WI38 (cell line): ENCODE measurements at regions not wholly inside any gene's neighbourhood (a gene's known extent, or its start where the extent isn't known, plus 50 kb on each side); places are given as distances from the start of the nearest gene placed in this dataset.

Experiments
- H3K4me3 ChIP-seq: 2 replicates; pipeline ENCODE4 v1.5.1; 2011; ENCODE audit warnings: low read depth, mild to moderate bottlenecking, control low read depth, low read length
- TF ChIP-seq, protein P1 (sequence below): IDR thresholded peaks from 2 replicates; pipeline ENCODE4 v1.5.1; 2012; ENCODE audit warnings: low read depth, mild to moderate bottlenecking, control low read depth, low read length

DNA sequence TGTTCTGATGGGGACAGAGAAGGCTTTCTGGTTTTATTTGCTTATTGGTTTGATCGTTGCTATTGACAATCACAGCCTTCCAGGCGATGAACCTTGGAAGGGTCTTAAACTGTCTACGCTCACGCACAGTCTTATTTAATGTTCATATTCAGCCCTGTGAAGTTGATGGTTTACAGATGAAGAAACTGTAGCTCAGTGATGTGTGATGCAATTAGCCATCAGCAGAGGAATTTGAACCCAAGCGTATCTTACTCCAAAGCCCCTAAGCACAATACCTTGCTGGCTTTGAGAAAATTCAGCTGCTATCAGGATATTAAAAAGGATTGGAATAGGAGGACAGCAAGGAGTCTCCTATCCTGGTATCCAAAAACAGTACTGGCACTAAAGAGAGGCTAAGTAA is 77.1 kb upstream of the CALM2 start:
- TF ChIP-seq, protein P1, sequence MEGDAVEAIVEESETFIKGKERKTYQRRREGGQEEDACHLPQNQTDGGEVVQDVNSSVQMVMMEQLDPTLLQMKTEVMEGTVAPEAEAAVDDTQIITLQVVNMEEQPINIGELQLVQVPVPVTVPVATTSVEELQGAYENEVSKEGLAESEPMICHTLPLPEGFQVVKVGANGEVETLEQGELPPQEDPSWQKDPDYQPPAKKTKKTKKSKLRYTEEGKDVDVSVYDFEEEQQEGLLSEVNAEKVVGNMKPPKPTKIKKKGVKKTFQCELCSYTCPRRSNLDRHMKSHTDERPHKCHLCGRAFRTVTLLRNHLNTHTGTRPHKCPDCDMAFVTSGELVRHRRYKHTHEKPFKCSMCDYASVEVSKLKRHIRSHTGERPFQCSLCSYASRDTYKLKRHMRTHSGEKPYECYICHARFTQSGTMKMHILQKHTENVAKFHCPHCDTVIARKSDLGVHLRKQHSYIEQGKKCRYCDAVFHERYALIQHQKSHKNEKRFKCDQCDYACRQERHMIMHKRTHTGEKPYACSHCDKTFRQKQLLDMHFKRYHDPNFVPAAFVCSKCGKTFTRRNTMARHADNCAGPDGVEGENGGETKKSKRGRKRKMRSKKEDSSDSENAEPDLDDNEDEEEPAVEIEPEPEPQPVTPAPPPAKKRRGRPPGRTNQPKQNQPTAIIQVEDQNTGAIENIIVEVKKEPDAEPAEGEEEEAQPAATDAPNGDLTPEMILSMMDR = no peak
- H3K4me3 ChIP-seq = no peak overlapping the region

DNA sequence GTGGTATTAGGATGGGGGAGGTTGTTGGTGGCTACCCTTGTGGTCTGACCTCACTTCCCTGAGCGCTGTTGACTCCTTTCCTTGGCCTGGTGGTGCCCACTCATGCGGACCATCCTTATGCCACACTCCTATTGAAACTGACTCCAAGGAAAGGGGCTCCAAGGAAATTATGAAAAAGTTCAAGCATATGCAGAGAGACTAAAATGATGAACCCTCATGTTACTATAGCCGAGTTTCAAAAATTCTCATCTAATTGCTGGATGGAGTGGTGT is 75.0 kb upstream of the CALM2 start:
- TF ChIP-seq, protein P1 = no peak
- no peak overlapping the region for H3K4me3 ChIP-seq

DNA sequence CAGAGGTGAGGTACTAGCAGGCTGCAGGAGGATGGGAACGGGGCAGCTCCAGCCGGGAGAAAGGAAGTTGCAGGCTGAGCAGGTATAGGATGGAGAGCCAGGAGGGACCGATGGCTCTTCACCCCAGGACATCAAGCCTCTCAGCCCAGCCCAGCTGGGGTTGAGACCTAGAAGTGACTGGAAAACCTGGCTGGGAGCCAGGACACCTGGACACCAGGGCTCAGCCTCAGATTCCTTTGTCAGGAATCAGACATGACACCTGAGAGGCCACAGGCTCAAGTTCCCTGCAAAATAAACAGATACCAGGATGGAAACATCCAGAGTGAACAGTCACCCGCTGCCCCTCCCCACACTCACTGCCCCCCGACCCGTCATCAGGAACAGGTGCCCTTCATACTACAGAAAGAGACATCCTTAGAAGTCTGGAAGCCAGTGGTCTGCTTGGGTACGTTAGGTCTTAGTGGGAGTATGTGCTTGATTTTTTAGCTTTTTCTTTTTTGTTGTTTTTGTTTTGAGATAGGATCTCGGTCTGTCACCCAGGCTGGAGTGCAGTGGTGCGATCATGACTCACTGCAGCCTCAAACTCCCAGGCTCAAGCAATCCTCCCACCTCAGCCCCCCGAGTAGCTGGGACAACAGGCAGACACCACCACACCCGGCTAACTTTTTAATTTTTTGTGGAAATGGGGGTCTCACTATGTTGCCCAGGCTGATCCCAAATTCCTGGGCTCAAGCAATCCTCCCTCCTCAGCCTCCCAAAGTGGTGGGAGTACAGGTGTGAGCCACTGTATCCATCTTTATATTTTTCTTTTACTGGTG is 74.5 kb upstream of the CALM2 start:
- TF ChIP-seq, protein P1 = no peak
- H3K4me3 ChIP-seq = no peak overlapping the region

DNA sequence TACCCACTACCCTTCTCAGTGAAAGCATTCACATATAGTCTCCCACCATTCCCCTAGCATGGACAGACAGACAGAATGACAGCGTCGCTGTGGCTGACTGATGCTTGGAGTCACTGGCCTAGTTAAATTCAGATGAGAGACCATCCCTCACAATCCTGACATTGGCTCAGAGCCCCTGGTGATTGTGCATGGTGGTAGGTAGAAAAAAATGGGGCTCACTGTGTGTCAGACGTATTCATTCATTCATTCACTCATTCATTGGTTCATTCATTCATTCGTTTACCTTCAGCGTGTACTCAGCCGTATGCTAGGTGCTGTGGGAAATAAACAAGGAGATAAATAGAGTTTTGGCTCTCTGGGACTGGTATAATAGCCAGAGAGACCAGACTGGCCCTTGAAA is 73.6 kb upstream of the CALM2 start:
- no peak overlapping the region for H3K4me3 ChIP-seq
- TF ChIP-seq, protein P1 = no peak

DNA sequence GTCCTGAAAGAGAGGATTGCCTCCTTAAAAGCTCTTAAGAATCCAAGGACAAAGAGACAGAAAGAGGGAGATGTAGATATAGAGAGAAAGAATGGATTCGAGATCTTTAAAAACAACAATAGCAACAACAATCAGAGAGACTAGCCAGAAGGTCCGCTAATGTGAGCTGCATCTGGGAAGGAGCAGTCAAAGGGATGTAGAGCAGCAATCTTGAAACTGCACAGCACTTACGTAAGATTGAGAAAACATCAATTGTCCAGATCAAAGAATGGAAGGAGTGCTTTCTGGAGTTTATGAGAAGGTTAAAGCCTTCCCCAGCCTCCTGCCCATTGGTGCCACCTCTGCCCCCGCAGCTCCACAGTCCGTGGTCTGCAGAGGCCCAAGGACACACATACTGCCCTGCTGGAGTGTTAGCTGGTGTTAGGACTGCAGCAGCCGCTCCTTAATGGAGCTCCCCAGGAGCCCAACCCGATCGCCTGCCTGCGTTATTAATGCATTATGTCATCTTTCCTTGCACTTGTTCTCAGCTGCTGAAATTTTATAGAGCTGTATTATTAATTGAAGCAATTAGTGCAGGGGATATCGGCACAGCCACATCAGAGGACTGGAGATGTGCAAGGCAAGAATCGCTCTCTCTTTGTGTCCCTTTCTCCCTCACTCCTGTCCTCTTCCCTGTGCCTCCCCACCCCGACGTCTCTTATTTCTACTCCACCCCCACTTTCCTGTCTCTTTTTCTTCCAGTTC is 73.0 kb upstream of the CALM2 start:
- TF ChIP-seq, protein P1 = no peak
- H3K4me3 ChIP-seq = no peak overlapping the region

DNA sequence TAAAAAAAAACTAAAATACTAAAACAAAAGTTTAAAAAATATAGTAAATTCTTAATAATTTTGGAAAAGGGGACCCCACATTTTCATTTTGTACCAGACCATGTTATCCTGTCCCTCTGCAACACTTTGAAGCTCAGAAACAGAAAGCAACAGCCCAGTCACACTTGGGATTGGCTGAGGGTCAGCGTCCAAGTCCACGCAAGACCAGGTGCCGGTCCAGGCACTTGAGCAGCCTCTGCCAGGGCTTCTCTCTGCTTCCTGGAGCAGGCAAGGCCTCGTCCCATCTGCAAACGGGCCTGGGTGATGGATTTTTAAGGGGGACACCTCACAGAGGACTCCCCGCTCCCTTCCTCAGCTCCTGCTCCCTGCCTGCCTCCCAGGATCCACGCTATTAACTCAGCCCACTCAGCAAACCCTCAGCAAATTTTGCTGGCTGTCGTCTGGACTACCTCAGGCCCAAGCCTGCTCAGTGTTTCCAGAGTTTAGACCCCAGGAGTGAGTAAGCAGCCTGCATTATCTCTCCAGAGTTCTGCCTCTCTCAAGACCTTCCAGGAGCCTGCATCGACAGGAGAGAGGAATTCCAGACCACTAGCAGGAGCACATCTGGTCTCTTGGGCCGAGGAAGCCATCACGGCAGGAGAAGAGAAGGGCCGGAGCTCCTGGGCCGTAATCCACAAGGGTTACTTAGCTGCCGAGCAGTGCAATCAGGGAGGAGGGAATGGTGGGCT is 67.4 kb upstream of the CALM2 start:
- TF ChIP-seq, protein P1 = no peak
- H3K4me3 ChIP-seq = no peak overlapping the region

DNA sequence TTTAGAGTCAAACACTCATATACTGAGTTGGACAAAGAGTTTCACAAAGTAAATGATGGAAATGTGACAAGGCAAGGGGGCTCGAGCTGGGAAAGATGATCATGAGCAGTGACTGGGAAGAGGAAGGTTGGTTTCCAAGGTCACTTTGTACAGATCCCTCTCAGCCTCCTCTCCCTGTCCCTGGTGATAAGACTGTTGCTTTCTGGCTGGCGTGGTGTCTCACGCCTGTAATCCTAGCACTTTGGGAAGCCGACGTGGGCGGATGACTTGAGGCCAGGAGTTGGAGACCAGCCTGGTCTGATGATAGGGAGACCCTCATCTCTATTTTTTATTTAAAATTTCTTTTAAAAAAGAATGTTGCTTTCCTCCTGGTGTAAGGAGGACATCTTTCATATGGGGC is 65.4 kb upstream of the CALM2 start:
- H3K4me3 ChIP-seq = no peak overlapping the region
- TF ChIP-seq, protein P1 = no peak
